CD4-positive, CD25-positive, alpha-beta regulatory T cell (primary cell): ENCODE measurements at regions not wholly inside any gene's neighbourhood (a gene's known extent, or its start where the extent isn't known, plus 50 kb on each side); places are given as distances from the start of the nearest gene placed in this dataset.
"Not testable (repeated sequence)": the region's sequence is repeated elsewhere in the genome, so short reads cannot be mapped to it uniquely, and the experiment has no call there.

Experiments
- ATAC-seq, 2 donors: fragments of 150-1000 bp; cut with Tn5 transposase; one replicate each; pipeline ENCODE4 v1.10.0; 2021; ENCODE audit warnings: low read depth in 2 of 2, moderate number of reproducible peaks in 2 of 2, moderate library complexity in 1 of 2
- DNase-seq, 3 donors: peaks; one replicate each; pipeline versions ENCODE4 v3.0.0 to v3.0.0-alpha.2; 2012 to 2022; ENCODE audit warnings: mixed read lengths in 1 of 3
- H3K27ac ChIP-seq: one replicate; pipeline ENCODE4 v1.7.0; 2013; ENCODE audit warnings: mild to moderate bottlenecking, low read length; ENCODE audit not compliant: insufficient read depth, poor library complexity, severe bottlenecking
- H3K27me3 ChIP-seq: one replicate; pipeline ENCODE4 v1.7.0; 2013; ENCODE audit warnings: low read length; ENCODE audit not compliant: control insufficient read depth, insufficient read depth
- H3K36me3 ChIP-seq: one replicate; pipeline ENCODE4 v1.7.0; 2013; ENCODE audit warnings: mild to moderate bottlenecking, low read length, moderate library complexity; ENCODE audit not compliant: control insufficient read depth, insufficient read depth
- H3K4me1 ChIP-seq: 2 replicates; pipeline ENCODE4 v1.7.0; 2013; ENCODE audit warnings: mild to moderate bottlenecking, low read length; ENCODE audit not compliant: insufficient read depth, control insufficient read depth, poor library complexity, severe bottlenecking
- H3K4me3 ChIP-seq: one replicate; pipeline ENCODE4 v1.7.0; 2013; ENCODE audit warnings: low read depth, mild to moderate bottlenecking, low read length, moderate library complexity
- H3K9me3 ChIP-seq, 2 experiments: 1 replicate in 1 of 2; 2 replicates in 1 of 2; pipeline ENCODE4 v1.7.0; 2013; ENCODE audit warnings: low read length in 2 of 2, mild to moderate bottlenecking in 1 of 2, moderate library complexity in 1 of 2; ENCODE audit not compliant: control insufficient read depth in 2 of 2
- H3K27ac Mint-ChIP-seq, 3 donors: one replicate each; pipeline ENCODE4 v1.8.0; 2020 to 2022; ENCODE audit warnings: mild to moderate bottlenecking in 3 of 3, mixed read lengths in 3 of 3, moderate library complexity in 2 of 3
- H3K27me3 Mint-ChIP-seq: one replicate; pipeline ENCODE4 v1.8.0; 2022; ENCODE audit warnings: mild to moderate bottlenecking, mixed read lengths
- H3K36me3 Mint-ChIP-seq: one replicate; pipeline ENCODE4 v1.8.0; 2020; ENCODE audit warnings: mixed read lengths
- H3K4me1 Mint-ChIP-seq, 4 donors: one replicate each; pipeline ENCODE4 v1.8.0; 2020 to 2022; ENCODE audit warnings: mixed read lengths in 4 of 4, mild to moderate bottlenecking in 1 of 4
- H3K4me3 Mint-ChIP-seq, 4 donors: one replicate each; pipeline ENCODE4 v1.8.0; 2020 to 2022; ENCODE audit warnings: mild to moderate bottlenecking in 4 of 4, mixed read lengths in 4 of 4, moderate library complexity in 3 of 4
- H3K9me3 Mint-ChIP-seq, 7 donors: one replicate each; pipeline ENCODE4 v1.8.0; 2020 to 2022; ENCODE audit warnings: mixed read lengths in 7 of 7, mild to moderate bottlenecking in 3 of 7, moderate library complexity in 2 of 7

GRCh38 chr11:71767016-71767415 is 66.0 kb upstream of the DEFB108B start:
- H3K9me3 Mint-ChIP-seq, H3K27me3 ChIP-seq, H3K9me3 ChIP-seq, H3K36me3 Mint-ChIP-seq, H3K36me3 ChIP-seq, DNase-seq, H3K27ac Mint-ChIP-seq, H3K4me3 ChIP-seq, H3K4me3 Mint-ChIP-seq, H3K27ac ChIP-seq, H3K4me1 ChIP-seq, H3K4me1 Mint-ChIP-seq, ATAC-seq: not testable (repeated sequence)
- H3K27me3 Mint-ChIP-seq = peaks cover 16% of the 10 kb centered on the region

- not testable (repeated sequence) for H3K9me3 Mint-ChIP-seq, H3K4me3 Mint-ChIP-seq, H3K36me3 Mint-ChIP-seq, H3K4me1 ChIP-seq, H3K27me3 ChIP-seq, H3K27ac ChIP-seq, ATAC-seq, H3K4me3 ChIP-seq, DNase-seq, H3K4me1 Mint-ChIP-seq, H3K9me3 ChIP-seq, H3K36me3 ChIP-seq
- Mint-ChIP-seq H3K27me3 (peaks cover 21% of the 10 kb centered on the region), H3K27ac (peak overlapping the region in 1 of 3 donors; percentile 2)
These were observed 60.8 kb upstream of the DEFB108B start for GRCh38 chr11:71772193-71772592.

GRCh38 chr11:71774603-71775222 is 58.3 kb upstream of the DEFB108B start:
- no peak overlapping the region for H3K27ac ChIP-seq
- no peaks in the 10 kb centered on the region for H3K4me1 ChIP-seq
- H3K9me3 ChIP-seq = no peaks in the 10 kb centered on the region
- Mint-ChIP-seq H3K4me1 (no peaks in the 10 kb centered on the region), H3K36me3 (no peaks in the 10 kb centered on the region), H3K27ac (no peak overlapping the region), H3K9me3 (no peaks in the 10 kb centered on the region), H3K27me3 (peaks cover 24% of the 10 kb centered on the region), H3K4me3 (no peak overlapping the region)
- no peak for ATAC-seq
- no peak overlapping the region for H3K4me3 ChIP-seq
- no peaks in the 10 kb centered on the region for H3K36me3 ChIP-seq
- DNase-seq = no peak
- no peaks in the 10 kb centered on the region for H3K27me3 ChIP-seq

- H3K4me3 Mint-ChIP-seq, H3K9me3 Mint-ChIP-seq, H3K27ac ChIP-seq, DNase-seq, H3K9me3 ChIP-seq, ATAC-seq, H3K4me1 ChIP-seq, H3K36me3 ChIP-seq, H3K36me3 Mint-ChIP-seq, H3K27me3 ChIP-seq, H3K4me3 ChIP-seq, H3K4me1 Mint-ChIP-seq: not testable (repeated sequence)
- H3K27ac Mint-ChIP-seq = peak overlapping the region in 1 of 3 donors; percentile 67
- H3K27me3 Mint-ChIP-seq = peaks cover 18% of the 10 kb centered on the region
These were observed 52.9 kb upstream of the DEFB108B start for GRCh38 chr11:71780116-71780515.

GRCh38 chr11:71780771-71781170 is 52.2 kb upstream of the DEFB108B start:
- not testable (repeated sequence) for H3K4me1 Mint-ChIP-seq, H3K27ac ChIP-seq, H3K9me3 ChIP-seq, H3K27ac Mint-ChIP-seq, H3K4me1 ChIP-seq, H3K36me3 ChIP-seq, DNase-seq, H3K4me3 ChIP-seq, H3K27me3 ChIP-seq, H3K36me3 Mint-ChIP-seq, ATAC-seq, H3K9me3 Mint-ChIP-seq
- Mint-ChIP-seq H3K27me3 (peaks cover 18% of the 10 kb centered on the region), H3K4me3 (peak overlapping the region in 1 of 4 donors; percentile 13)

GRCh38 chr11:71781491-71781890 is 51.5 kb upstream of the DEFB108B start:
- not testable (repeated sequence) for ATAC-seq, DNase-seq, H3K27ac Mint-ChIP-seq, H3K27me3 ChIP-seq, H3K9me3 ChIP-seq, H3K4me3 Mint-ChIP-seq, H3K4me1 ChIP-seq, H3K9me3 Mint-ChIP-seq, H3K4me3 ChIP-seq, H3K27ac ChIP-seq, H3K36me3 Mint-ChIP-seq, H3K36me3 ChIP-seq, H3K4me1 Mint-ChIP-seq
- H3K27me3 Mint-ChIP-seq = peaks cover 14% of the 10 kb centered on the region

GRCh38 chr11:71782229-71782861 is 50.7 kb upstream of the DEFB108B start:
- H3K9me3 ChIP-seq, H3K9me3 Mint-ChIP-seq, H3K4me3 ChIP-seq, DNase-seq, H3K27ac Mint-ChIP-seq, H3K27me3 ChIP-seq, H3K27ac ChIP-seq, H3K36me3 ChIP-seq, H3K4me1 ChIP-seq, ATAC-seq, H3K36me3 Mint-ChIP-seq, H3K4me3 Mint-ChIP-seq: not testable (repeated sequence)
- Mint-ChIP-seq H3K4me1 (peaks cover 0 to 16% (median 3%) of the 10 kb centered on the region in 4 donors), H3K27me3 (peaks cover 11% of the 10 kb centered on the region)

GRCh38 chr11:71783191-71783590 is 49.8 kb upstream of the DEFB108B start:
- H3K36me3 Mint-ChIP-seq, H3K27me3 ChIP-seq, H3K4me3 Mint-ChIP-seq, H3K4me1 ChIP-seq, ATAC-seq, H3K27ac Mint-ChIP-seq, H3K9me3 ChIP-seq, H3K4me3 ChIP-seq, H3K27ac ChIP-seq, H3K9me3 Mint-ChIP-seq, DNase-seq, H3K36me3 ChIP-seq: not testable (repeated sequence)
- Mint-ChIP-seq H3K27me3 (peaks cover 11% of the 10 kb centered on the region), H3K4me1 (peaks cover 0 to 21% (median 5%) of the 10 kb centered on the region in 4 donors)
